IPS-20b (cell line): ENCODE measurements at regions not wholly inside any gene's neighbourhood (a gene's known extent, or its start where the extent isn't known, plus 50 kb on each side); places are given as distances from the start of the nearest gene placed in this dataset.

Source experiments
- H3K27ac ChIP-seq: one replicate; pipeline ENCODE4 v1.5.1; 2013; ENCODE audit warnings: low read length
- H3K27me3 ChIP-seq: 2 replicates; pipeline ENCODE4 v1.6.1; 2013; ENCODE audit warnings: mild to moderate bottlenecking, low read length, inconsistent platforms; ENCODE audit not compliant: insufficient read depth
- H3K36me3 ChIP-seq: 2 replicates; pipeline ENCODE4 v1.6.1; 2013; ENCODE audit warnings: low read depth, mild to moderate bottlenecking, inconsistent platforms, low read length, moderate library complexity; ENCODE audit not compliant: insufficient read depth
- H3K4me1 ChIP-seq: 2 replicates; pipeline ENCODE4 v1.6.1; 2013; ENCODE audit warnings: mild to moderate bottlenecking, control low read depth, inconsistent platforms, low read length, moderate library complexity; ENCODE audit not compliant: insufficient read depth
- H3K4me3 ChIP-seq: 2 replicates; pipeline ENCODE4 v1.5.1; 2013; ENCODE audit warnings: mild to moderate bottlenecking, low read length, inconsistent platforms
- H3K9ac ChIP-seq: 2 replicates; pipeline ENCODE4 v1.6.1; 2013; ENCODE audit warnings: low read depth, mild to moderate bottlenecking, inconsistent platforms, low read length, moderate library complexity
- H3K9me3 ChIP-seq: 2 replicates; pipeline ENCODE4 v1.6.1; 2013; ENCODE audit warnings: mild to moderate bottlenecking, low read depth, low read length, inconsistent platforms; ENCODE audit not compliant: insufficient read depth

- Histone ChIP-seq H3K36me3 (no peaks in the 10 kb centered on the region), H3K9ac (no peak overlapping the region), H3K4me1 (no peaks in the 10 kb centered on the region), H3K27me3 (no peaks in the 10 kb centered on the region), H3K9me3 (no peaks in the 10 kb centered on the region), H3K4me3 (no peak overlapping the region), H3K27ac (no peak overlapping the region)
Observed at GRCh38 chr10:29105516-29106215, 183.2 kb upstream of the LYZL1 start.

GRCh38 chr10:29106287-29106686 is 182.6 kb upstream of the LYZL1 start:
- no peaks in the 10 kb centered on the region for H3K27me3 ChIP-seq
- no peak overlapping the region for H3K27ac ChIP-seq

GRCh38 chr10:29107866-29108498 is 180.9 kb upstream of the LYZL1 start:
- H3K9me3 ChIP-seq: no peaks in the 10 kb centered on the region
- H3K4me3 ChIP-seq: no peak overlapping the region
- H3K27me3 ChIP-seq: no peaks in the 10 kb centered on the region
- no peak overlapping the region for H3K9ac ChIP-seq
- no peak overlapping the region for H3K27ac ChIP-seq
- no peaks in the 10 kb centered on the region for H3K36me3 ChIP-seq
- H3K4me1 ChIP-seq: no peaks in the 10 kb centered on the region

More at GRCh38 chr10:29106287-29106686, 182.6 kb upstream of the LYZL1 start:
- H3K4me3 ChIP-seq: no peak overlapping the region
- H3K9ac ChIP-seq: no peak overlapping the region
- no peaks in the 10 kb centered on the region for H3K4me1 ChIP-seq
- no peaks in the 10 kb centered on the region for H3K36me3 ChIP-seq
- no peaks in the 10 kb centered on the region for H3K9me3 ChIP-seq

- no peak overlapping the region for H3K4me3 ChIP-seq
- H3K36me3 ChIP-seq: no peaks in the 10 kb centered on the region
- no peaks in the 10 kb centered on the region for H3K4me1 ChIP-seq
- no peak overlapping the region for H3K27ac ChIP-seq
- H3K9me3 ChIP-seq: no peaks in the 10 kb centered on the region
- no peaks in the 10 kb centered on the region for H3K27me3 ChIP-seq
- no peak overlapping the region for H3K9ac ChIP-seq
Observed at GRCh38 chr10:29109707-29110571, 178.9 kb upstream of the LYZL1 start.

GRCh38 chr10:29112827-29113615 is 175.8 kb upstream of the LYZL1 start:
- H3K36me3 ChIP-seq: no peaks in the 10 kb centered on the region
- no peaks in the 10 kb centered on the region for H3K27me3 ChIP-seq
- no peak overlapping the region for H3K4me3 ChIP-seq
- peaks cover 16% of the 10 kb centered on the region for H3K9me3 ChIP-seq
- H3K4me1 ChIP-seq: no peaks in the 10 kb centered on the region
- H3K9ac ChIP-seq: no peak overlapping the region
- H3K27ac ChIP-seq: no peak overlapping the region

GRCh38 chr10:29113616-29113945 is 175.3 kb upstream of the LYZL1 start:
- Histone ChIP-seq H3K27ac (no peak overlapping the region), H3K4me3 (no peak overlapping the region), H3K27me3 (no peaks in the 10 kb centered on the region), H3K36me3 (no peaks in the 10 kb centered on the region), H3K9me3 (peaks cover 22% of the 10 kb centered on the region), H3K4me1 (no peaks in the 10 kb centered on the region), H3K9ac (no peak overlapping the region)

- Histone ChIP-seq H3K9ac (no peak overlapping the region), H3K27me3 (no peaks in the 10 kb centered on the region), H3K9me3 (peaks cover 22% of the 10 kb centered on the region), H3K27ac (no peak overlapping the region), H3K4me3 (no peak overlapping the region), H3K4me1 (no peaks in the 10 kb centered on the region), H3K36me3 (no peaks in the 10 kb centered on the region)
Observed at GRCh38 chr10:29114141-29114540, 174.7 kb upstream of the LYZL1 start.

GRCh38 chr10:29117781-29118180 is 171.1 kb upstream of the LYZL1 start:
- H3K9me3 ChIP-seq: peaks cover 22% of the 10 kb centered on the region
- H3K4me1 ChIP-seq: no peaks in the 10 kb centered on the region
- H3K27ac ChIP-seq: no peak overlapping the region
- H3K36me3 ChIP-seq: no peaks in the 10 kb centered on the region
- H3K27me3 ChIP-seq: no peaks in the 10 kb centered on the region
- no peak overlapping the region for H3K9ac ChIP-seq
- no peak overlapping the region for H3K4me3 ChIP-seq

GRCh38 chr10:29119374-29119773 is 169.5 kb upstream of the LYZL1 start:
- Histone ChIP-seq H3K4me3 (no peak overlapping the region), H3K4me1 (no peaks in the 10 kb centered on the region), H3K9me3 (peaks cover 22% of the 10 kb centered on the region), H3K27me3 (no peaks in the 10 kb centered on the region), H3K27ac (no peak overlapping the region), H3K9ac (no peak overlapping the region), H3K36me3 (no peaks in the 10 kb centered on the region)

- no peaks in the 10 kb centered on the region for H3K27me3 ChIP-seq
- H3K4me3 ChIP-seq: no peak overlapping the region
- no peak overlapping the region for H3K27ac ChIP-seq
- H3K9me3 ChIP-seq: peaks cover 22% of the 10 kb centered on the region
- H3K4me1 ChIP-seq: no peaks in the 10 kb centered on the region
- no peaks in the 10 kb centered on the region for H3K36me3 ChIP-seq
- H3K9ac ChIP-seq: no peak overlapping the region
Observed at GRCh38 chr10:29120216-29120615, 168.7 kb upstream of the LYZL1 start.

GRCh38 chr10:29124864-29125263 is 164.0 kb upstream of the LYZL1 start:
- Histone ChIP-seq H3K9me3 (no peaks in the 10 kb centered on the region), H3K27ac (no peak overlapping the region), H3K4me3 (no peak overlapping the region), H3K36me3 (no peaks in the 10 kb centered on the region), H3K4me1 (peaks cover 13% of the 10 kb centered on the region), H3K9ac (no peak overlapping the region), H3K27me3 (no peaks in the 10 kb centered on the region)
